ENCODE measurements at regions not wholly inside any gene's neighbourhood (a gene's known extent, or its start where the extent isn't known, plus 50 kb on each side); places are given as distances from the start of the nearest gene placed in this dataset.

- ATAC-seq (ENCODE audit: low read depth) (no peak), DNase-seq (ENCODE audit: low spot score) (no peak)
- Histone ChIP-seq H3K4me1 (ENCODE audit: insufficient read depth, poor library complexity, severe bottlenecking) (no peaks in the 10 kb centered on the region), H3K27ac (ENCODE audit: poor library complexity, severe bottlenecking) (no peak overlapping the region), H3K9me3 (ENCODE audit: severe bottlenecking) (no peaks in the 10 kb centered on the region), H3K27me3 (ENCODE audit: insufficient read depth, poor library complexity, severe bottlenecking) (no peaks in the 10 kb centered on the region), H3K4me3 (ENCODE audit: severe bottlenecking) (no peak overlapping the region), H3K36me3 (ENCODE audit: low read depth) (no peaks in the 10 kb centered on the region)
- TF ChIP-seq, protein P1, sequence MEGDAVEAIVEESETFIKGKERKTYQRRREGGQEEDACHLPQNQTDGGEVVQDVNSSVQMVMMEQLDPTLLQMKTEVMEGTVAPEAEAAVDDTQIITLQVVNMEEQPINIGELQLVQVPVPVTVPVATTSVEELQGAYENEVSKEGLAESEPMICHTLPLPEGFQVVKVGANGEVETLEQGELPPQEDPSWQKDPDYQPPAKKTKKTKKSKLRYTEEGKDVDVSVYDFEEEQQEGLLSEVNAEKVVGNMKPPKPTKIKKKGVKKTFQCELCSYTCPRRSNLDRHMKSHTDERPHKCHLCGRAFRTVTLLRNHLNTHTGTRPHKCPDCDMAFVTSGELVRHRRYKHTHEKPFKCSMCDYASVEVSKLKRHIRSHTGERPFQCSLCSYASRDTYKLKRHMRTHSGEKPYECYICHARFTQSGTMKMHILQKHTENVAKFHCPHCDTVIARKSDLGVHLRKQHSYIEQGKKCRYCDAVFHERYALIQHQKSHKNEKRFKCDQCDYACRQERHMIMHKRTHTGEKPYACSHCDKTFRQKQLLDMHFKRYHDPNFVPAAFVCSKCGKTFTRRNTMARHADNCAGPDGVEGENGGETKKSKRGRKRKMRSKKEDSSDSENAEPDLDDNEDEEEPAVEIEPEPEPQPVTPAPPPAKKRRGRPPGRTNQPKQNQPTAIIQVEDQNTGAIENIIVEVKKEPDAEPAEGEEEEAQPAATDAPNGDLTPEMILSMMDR (IDR thresholded peaks at IDR 0.05; ENCODE audit: poor library complexity, severe bottlenecking) = peak; percentile 8
Observed at GRCh38 chr2:83602753-83603152, 856.3 kb downstream of the SUCLG1 start.

GRCh38 chr2:83596592-83597282, 862.3 kb downstream of the SUCLG1 start:
- ATAC-seq (ENCODE audit: low read depth) (no peak), DNase-seq (ENCODE audit: low spot score) (no peak)
- Histone ChIP-seq H3K27ac (ENCODE audit: poor library complexity, severe bottlenecking) (no peak overlapping the region), H3K27me3 (ENCODE audit: insufficient read depth, poor library complexity, severe bottlenecking) (no peaks in the 10 kb centered on the region), H3K4me1 (ENCODE audit: insufficient read depth, poor library complexity, severe bottlenecking) (no peaks in the 10 kb centered on the region), H3K4me3 (ENCODE audit: severe bottlenecking) (no peak overlapping the region), H3K9me3 (ENCODE audit: severe bottlenecking) (no peaks in the 10 kb centered on the region), H3K36me3 (ENCODE audit: low read depth) (no peaks in the 10 kb centered on the region)
- TF ChIP-seq, protein P1 (IDR thresholded peaks at IDR 0.05; ENCODE audit: poor library complexity, severe bottlenecking) = no peak

GRCh38 chr2:83595926-83596325, 863.2 kb downstream of the SUCLG1 start:
- no peak overlapping the region for H3K4me3 ChIP-seq (ENCODE audit: severe bottlenecking)
- no peaks in the 10 kb centered on the region for H3K9me3 ChIP-seq (ENCODE audit: severe bottlenecking)

GRCh38 chr2:83595121-83595690, 863.9 kb downstream of the SUCLG1 start:
- ATAC-seq (ENCODE audit: low read depth) = no peak
- Histone ChIP-seq H3K36me3 (ENCODE audit: low read depth) (no peaks in the 10 kb centered on the region), H3K4me1 (ENCODE audit: insufficient read depth, poor library complexity, severe bottlenecking) (no peaks in the 10 kb centered on the region), H3K9me3 (ENCODE audit: severe bottlenecking) (no peaks in the 10 kb centered on the region), H3K4me3 (ENCODE audit: severe bottlenecking) (no peak overlapping the region), H3K27me3 (ENCODE audit: insufficient read depth, poor library complexity, severe bottlenecking) (no peaks in the 10 kb centered on the region), H3K27ac (ENCODE audit: poor library complexity, severe bottlenecking) (no peak overlapping the region)
- no peak for DNase-seq (ENCODE audit: low spot score)
- TF ChIP-seq, protein P1 (IDR thresholded peaks at IDR 0.05; ENCODE audit: poor library complexity, severe bottlenecking) = no peak

More at GRCh38 chr2:83595926-83596325, 863.2 kb downstream of the SUCLG1 start:
- Histone ChIP-seq H3K27ac (ENCODE audit: poor library complexity, severe bottlenecking) (no peak overlapping the region), H3K4me1 (ENCODE audit: insufficient read depth, poor library complexity, severe bottlenecking) (no peaks in the 10 kb centered on the region), H3K36me3 (ENCODE audit: low read depth) (no peaks in the 10 kb centered on the region), H3K27me3 (ENCODE audit: insufficient read depth, poor library complexity, severe bottlenecking) (no peaks in the 10 kb centered on the region)
- TF ChIP-seq, protein P1 (IDR thresholded peaks at IDR 0.05; ENCODE audit: poor library complexity, severe bottlenecking) = no peak
- DNase-seq (ENCODE audit: low spot score) (no peak), ATAC-seq (ENCODE audit: low read depth) (no peak)

All from RWPE2 (cell line).